Fibroblast of lung (primary cell): ENCODE measurements at regions not wholly inside any gene's neighbourhood (a gene's known extent, or its start where the extent isn't known, plus 50 kb on each side); places are given as distances from the start of the nearest gene placed in this dataset.

Experiments
- CTCF ChIP-seq, 2 donors: IDR thresholded peaks in 1 of 2; conservative IDR thresholded peaks in 1 of 2; 1 replicate in 1 of 2; 2 replicates in 1 of 2; pipeline ENCODE4 v1.5.1; 2011 to 2012; ENCODE audit warnings: low read length in 2 of 2, control low read depth in 1 of 2, inconsistent platforms in 1 of 2, low read depth in 1 of 2, mild to moderate bottlenecking in 1 of 2
- EZH2 ChIP-seq: IDR thresholded peaks from 2 replicates; pipeline ENCODE4 v1.5.1; 2012; ENCODE audit warnings: low read length, control low read depth, mild to moderate bottlenecking; ENCODE audit errors: missing control alignments

- no peak for TF ChIP-seq CTCF (conservative IDR thresholded peaks at IDR 0.05 in 1 of 2, IDR thresholded peaks at IDR 0.05 in 1 of 2; ENCODE audit: low read depth in 1 of 2, low read length in 2 of 2)
- TF ChIP-seq EZH2: no peak
Measured at GRCh38 chr6:140732991-140733390, 1358.5 kb upstream of the CITED2 start.
